ENCODE measurements at regions not wholly inside any gene's neighbourhood (a gene's known extent, or its start where the extent isn't known, plus 50 kb on each side); places are given as distances from the start of the nearest gene placed in this dataset.

DNA sequence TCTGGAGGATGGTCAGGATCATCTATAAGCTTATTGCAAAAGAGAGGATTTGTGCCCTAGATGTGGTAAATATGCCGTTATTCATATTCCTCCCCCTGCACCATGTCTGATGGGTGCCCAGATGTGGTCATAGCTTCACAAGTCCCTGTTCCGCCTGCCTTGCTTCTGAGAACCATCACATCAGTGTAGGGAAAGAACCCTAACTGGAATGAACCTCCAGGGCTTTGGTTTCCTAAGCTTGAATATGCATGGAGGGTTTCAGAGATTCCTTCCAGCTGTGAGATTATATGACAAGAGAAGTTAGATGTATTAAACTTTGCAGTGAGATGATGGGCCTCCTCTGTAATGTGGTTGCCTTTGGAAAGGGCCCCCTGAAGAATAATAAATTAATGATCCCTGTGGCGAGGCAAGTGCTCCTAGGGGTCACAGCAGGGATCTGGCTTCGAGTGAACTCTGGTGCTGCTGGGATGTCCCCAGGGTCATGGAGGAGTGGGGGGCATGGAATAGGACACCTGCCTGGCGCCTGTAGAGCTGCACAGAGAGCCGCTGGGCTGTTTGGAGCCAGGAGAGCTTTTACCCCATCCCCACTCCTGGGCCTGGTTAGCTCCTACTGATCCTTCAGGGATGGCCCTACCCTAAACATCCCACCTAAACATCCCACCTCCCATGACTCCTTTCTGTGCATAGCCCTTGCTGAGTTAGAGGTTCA is 56.0 kb upstream of the IRS2 start:
- Mint-ChIP-seq H3K27me3 (ENCODE audit: unreplicated experiment) (peaks cover 7% of the 10 kb centered on the region), H3K4me3 (ENCODE audit: unreplicated experiment) (no peak overlapping the region), H3K9me3 (ENCODE audit: unreplicated experiment) (no peaks in the 10 kb centered on the region), H3K27ac (ENCODE audit: unreplicated experiment) (no peak overlapping the region), H3K36me3 (ENCODE audit: low read depth, unreplicated experiment) (no peaks in the 10 kb centered on the region), H3K4me1 (ENCODE audit: unreplicated experiment) (peaks cover 15% of the 10 kb centered on the region)
- TF ChIP-seq, protein P1, sequence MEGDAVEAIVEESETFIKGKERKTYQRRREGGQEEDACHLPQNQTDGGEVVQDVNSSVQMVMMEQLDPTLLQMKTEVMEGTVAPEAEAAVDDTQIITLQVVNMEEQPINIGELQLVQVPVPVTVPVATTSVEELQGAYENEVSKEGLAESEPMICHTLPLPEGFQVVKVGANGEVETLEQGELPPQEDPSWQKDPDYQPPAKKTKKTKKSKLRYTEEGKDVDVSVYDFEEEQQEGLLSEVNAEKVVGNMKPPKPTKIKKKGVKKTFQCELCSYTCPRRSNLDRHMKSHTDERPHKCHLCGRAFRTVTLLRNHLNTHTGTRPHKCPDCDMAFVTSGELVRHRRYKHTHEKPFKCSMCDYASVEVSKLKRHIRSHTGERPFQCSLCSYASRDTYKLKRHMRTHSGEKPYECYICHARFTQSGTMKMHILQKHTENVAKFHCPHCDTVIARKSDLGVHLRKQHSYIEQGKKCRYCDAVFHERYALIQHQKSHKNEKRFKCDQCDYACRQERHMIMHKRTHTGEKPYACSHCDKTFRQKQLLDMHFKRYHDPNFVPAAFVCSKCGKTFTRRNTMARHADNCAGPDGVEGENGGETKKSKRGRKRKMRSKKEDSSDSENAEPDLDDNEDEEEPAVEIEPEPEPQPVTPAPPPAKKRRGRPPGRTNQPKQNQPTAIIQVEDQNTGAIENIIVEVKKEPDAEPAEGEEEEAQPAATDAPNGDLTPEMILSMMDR (IDR thresholded peaks at IDR 0.05; ENCODE audit: unreplicated experiment): no peak
- no peak for DNase-seq (ENCODE audit: low spot score)

DNA sequence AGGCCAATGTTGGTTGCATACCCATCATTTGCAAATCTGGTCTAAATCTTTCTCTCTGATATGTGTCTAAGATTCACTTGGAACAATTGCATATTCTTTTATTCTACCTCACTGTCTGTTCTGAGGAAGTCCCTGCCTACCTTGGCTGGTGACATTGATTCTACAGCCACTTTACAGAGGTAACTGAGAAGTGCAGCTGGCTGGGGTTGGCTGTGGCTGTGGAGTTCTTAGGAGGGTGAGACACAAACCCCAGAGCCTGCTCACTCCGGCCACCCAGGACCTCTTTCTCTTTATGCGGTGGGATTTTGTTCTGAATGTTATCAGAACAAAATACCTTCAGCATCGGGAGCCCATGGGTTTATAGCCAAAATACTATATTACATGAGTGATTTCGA is 54.5 kb upstream of the IRS2 start:
- Mint-ChIP-seq H3K9me3 (ENCODE audit: unreplicated experiment) (no peaks in the 10 kb centered on the region), H3K4me3 (ENCODE audit: unreplicated experiment) (no peak overlapping the region), H3K27ac (ENCODE audit: unreplicated experiment) (no peak overlapping the region), H3K4me1 (ENCODE audit: unreplicated experiment) (peaks cover 15% of the 10 kb centered on the region), H3K36me3 (ENCODE audit: low read depth, unreplicated experiment) (no peaks in the 10 kb centered on the region), H3K27me3 (ENCODE audit: unreplicated experiment) (peaks cover 7% of the 10 kb centered on the region)
- TF ChIP-seq, protein P1 (IDR thresholded peaks at IDR 0.05; ENCODE audit: unreplicated experiment): no peak
- DNase-seq (ENCODE audit: low spot score): no peak

DNA sequence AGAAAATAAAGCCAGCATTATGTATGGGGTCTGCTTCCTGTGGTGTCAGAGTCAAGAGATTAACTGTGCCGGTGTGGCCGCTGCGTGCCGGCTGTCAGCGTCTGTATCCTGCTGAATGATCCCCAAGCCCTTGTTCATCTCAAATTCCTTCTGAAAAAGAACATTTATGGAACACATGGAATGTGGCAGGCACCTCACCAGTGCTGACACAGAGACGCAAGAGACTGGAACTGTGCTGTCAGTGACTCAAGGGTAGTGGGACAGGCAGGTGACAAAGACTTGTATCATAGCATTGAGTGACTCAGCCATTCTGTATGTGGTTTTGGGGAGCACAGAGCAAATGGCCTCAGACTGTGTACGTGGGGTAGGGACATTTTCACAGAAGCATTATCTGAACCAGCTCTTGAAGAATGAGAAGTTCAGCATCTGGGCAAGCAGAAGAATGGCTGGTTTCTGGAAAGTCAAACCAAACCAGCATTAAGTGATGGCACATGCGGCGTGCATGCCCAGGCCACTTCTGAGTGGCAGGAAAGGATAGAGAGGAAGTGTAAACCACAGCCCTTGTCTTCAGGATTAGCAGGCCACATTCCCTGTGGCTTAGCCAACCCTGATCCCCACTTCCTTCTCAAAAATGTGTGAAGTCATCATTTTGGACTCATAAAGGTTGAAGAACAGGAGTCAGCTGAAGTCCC is 54.0 kb upstream of the IRS2 start:
- no peak overlapping the region for H3K27ac Mint-ChIP-seq (ENCODE audit: unreplicated experiment)
- peaks cover 7% of the 10 kb centered on the region for H3K27me3 Mint-ChIP-seq (ENCODE audit: unreplicated experiment)
- H3K9me3 Mint-ChIP-seq (ENCODE audit: unreplicated experiment): no peaks in the 10 kb centered on the region
- H3K4me3 Mint-ChIP-seq (ENCODE audit: unreplicated experiment): no peak overlapping the region
- H3K4me1 Mint-ChIP-seq (ENCODE audit: unreplicated experiment): peaks cover 15% of the 10 kb centered on the region
- H3K36me3 Mint-ChIP-seq (ENCODE audit: low read depth, unreplicated experiment): no peaks in the 10 kb centered on the region
- DNase-seq (ENCODE audit: low spot score): no peak
- TF ChIP-seq, protein P1 (IDR thresholded peaks at IDR 0.05; ENCODE audit: unreplicated experiment): no peak

DNA sequence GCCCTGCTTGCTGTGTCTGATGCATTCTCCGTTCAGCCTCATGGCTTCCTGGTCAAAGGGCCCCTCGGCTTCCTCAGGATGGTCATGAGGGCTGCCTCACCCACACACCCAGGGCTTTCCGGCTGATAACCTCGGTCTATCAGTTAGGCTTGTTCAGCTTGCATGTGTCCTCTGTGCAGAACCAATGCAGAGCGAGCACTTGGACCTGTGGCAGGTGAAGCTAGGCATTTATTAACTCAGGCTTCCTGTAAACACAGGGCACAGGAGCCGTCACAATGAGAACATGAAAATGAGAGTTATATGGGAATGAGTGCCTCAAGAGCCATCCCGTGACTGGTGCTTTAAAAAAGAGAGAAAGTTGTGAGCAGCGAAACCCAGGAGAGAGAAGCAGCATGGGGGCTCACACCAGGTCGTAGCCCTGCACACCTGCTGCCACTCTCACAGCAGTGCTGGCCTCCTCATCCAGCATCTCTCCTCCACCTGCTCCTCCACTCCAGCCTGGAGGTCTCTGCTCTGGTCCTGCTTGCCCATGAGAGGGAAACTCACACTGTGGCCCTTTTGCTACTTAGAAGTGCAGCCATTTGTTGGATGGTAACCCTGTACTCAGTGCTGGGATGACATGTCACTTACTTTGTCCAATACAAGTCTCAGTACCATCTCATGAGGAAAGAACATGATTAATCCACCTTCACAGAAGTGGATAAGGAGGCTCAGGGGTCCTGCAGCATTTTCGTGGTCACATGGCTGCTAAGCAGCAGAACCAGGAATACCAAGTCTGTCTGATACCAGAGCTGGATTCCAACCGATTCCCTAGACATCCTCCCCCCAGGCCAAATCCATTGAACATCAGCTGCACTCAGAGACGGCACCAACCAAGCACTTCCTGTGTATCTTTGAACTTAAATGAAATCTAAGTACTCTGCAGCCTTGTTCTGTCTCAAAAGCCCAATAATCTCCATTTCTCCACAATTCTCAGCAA is 50.5 kb upstream of the IRS2 start:
- Mint-ChIP-seq H3K36me3 (ENCODE audit: low read depth, unreplicated experiment) (no peaks in the 10 kb centered on the region), H3K9me3 (ENCODE audit: unreplicated experiment) (no peaks in the 10 kb centered on the region), H3K4me3 (ENCODE audit: unreplicated experiment) (no peak overlapping the region), H3K27me3 (ENCODE audit: unreplicated experiment) (no peaks in the 10 kb centered on the region), H3K27ac (ENCODE audit: unreplicated experiment) (no peak overlapping the region), H3K4me1 (ENCODE audit: unreplicated experiment) (peaks cover 10% of the 10 kb centered on the region)
- DNase-seq (ENCODE audit: low spot score): no peak
- TF ChIP-seq, protein P1 (IDR thresholded peaks at IDR 0.05; ENCODE audit: unreplicated experiment): no peak

All from endothelial cell (in vitro differentiated cells).